ENCODE measurements at regions not wholly inside any gene's neighbourhood (a gene's known extent, or its start where the extent isn't known, plus 50 kb on each side); places are given as distances from the start of the nearest gene placed in this dataset.
"Not testable (repeated sequence)": the region's sequence is repeated elsewhere in the genome, so short reads cannot be mapped to it uniquely, and the experiment has no call there.

DNA sequence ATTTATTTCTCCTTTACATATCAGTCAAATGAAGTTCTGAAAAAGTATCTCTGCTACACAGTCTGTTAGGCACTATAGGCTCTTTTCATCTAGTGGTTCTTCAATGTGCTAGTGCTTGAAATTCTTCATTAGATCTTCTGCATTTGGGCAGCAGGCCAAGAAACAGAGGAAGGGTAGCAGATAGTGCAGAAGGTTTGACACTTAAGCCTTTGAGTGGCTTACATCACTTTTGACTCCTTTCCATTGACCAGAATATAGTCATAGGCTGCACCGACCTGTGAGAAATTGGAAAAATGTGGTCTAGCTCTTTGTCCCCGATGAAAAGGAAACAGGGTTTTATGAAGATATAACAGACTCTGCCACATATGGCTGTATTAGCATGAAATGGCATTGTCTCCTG is 459.5 kb upstream of the PTGER4 start:
- DNase-seq: no peak

DNA sequence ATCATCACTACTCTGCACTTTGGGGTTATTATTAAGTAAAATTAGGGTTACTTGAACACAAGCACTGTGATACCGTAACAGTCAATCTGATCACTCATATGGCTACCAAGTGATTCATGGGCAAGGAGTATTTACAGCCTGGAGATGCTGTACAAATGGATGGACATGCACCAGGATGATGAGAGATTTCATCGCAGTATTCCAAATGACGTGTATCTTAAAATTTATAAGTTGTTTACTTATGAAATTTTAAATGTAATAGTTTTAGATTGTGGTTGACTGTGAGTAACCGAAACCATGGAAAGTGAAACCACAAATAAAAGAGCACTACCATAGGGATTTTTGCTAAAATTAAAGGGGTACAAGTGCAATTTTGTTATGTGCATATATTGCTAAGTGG is 462.2 kb upstream of the PTGER4 start:
- DNase-seq: no peak

DNA sequence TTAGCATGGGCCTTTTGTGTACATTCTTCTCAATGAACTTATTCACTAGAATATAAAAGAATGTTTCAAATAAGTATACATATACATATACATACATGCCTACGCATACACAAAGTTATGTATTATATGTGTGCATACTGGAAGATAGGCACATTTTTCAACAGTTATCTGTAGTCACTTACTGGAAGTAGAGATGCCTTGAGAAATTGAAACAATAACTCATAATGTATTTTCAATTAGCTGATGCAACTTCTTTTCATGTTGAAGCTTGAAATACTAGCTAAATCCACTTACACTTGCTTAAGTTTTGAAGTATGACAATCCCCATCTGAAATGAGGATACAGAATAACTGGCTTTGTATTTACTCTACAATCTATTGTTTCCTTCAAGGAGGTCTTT is 469.0 kb upstream of the PTGER4 start:
- no peak for DNase-seq

DNA sequence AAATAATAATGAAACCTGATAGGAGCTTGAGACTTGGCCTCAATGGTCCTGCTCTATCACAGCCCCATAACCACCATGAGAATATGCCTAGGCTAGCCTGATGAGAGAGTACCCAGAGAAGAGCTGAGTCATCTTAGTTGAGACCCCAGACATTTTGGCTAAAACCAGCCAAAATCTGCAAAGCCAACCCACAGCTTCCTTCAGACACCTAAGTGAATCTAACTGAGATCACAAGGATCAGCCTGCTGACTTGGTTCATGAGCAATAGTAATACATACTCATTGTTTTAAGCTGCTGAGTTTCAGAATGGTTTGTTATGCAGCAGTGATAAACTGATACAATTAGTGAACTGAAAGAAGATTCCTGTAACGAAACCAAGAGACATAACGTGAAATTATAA is 473.7 kb upstream of the PTGER4 start:
- DNase-seq: no peak

DNA sequence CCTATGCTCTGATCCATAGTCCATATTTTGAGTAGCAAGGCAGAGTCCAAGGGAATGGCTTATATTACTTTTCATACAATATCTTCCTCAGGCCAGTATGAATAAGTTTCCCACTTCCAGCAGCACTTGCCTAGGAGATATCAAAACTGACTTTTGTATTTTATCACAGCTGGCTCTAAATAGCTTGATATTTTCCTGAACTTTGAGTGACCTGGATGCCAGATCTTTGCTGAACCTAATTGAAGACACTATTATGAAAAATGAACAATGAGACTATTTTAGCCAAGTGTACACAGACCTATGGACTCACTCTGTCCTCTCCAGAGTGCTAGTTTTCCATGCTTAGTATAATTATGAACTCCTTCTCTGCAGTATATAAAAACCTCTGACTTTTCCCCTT is 475.6 kb upstream of the PTGER4 start:
- no peak for DNase-seq

DNA sequence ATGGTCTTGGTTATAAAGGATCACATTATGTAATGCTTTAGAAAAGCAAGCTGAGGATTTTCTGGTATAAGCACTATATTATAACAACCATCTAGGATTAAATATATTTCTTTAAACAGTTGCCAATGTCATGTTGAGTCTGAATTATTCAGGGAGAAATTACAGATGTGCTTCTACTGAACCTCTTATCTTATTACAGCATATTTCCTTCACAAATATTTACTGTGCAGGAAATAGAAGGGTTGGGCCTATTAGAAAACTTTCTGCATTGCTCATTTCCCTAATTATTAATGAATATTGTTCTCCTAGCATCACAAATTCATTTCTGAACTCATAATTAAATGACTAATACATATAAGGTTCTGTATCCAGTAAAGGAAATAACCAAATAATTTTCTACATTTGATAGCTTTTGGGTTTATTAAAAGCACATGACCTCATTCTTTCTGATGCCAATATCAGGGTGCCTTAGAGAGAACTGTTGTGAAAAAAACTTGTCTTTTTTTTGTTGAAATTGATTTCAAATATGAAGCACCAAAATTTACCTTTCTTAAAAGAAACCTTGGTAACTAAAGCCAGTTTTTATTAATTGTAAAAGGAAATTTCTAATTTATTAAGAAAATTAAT is 476.8 kb upstream of the PTGER4 start:
- DNase-seq: no peak

DNA sequence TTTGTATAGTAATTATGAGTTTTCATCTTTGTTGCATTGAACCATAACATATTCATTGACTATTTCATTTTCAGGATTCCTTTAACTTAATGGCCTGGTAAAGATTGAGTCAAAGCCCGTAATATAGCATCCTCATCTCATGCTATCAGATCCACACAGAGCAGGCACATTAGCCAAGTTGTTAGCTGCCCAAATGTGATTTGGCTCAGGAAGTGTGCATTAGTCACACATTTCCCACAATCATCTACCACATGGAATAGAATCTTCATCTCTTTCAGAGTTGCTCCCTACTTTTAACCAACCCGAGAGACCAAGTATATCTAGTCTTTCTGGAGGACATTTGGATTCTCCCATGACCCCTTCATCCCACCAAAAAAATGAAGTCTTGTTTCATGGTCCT is 481.0 kb upstream of the PTGER4 start:
- DNase-seq: no peak

DNA sequence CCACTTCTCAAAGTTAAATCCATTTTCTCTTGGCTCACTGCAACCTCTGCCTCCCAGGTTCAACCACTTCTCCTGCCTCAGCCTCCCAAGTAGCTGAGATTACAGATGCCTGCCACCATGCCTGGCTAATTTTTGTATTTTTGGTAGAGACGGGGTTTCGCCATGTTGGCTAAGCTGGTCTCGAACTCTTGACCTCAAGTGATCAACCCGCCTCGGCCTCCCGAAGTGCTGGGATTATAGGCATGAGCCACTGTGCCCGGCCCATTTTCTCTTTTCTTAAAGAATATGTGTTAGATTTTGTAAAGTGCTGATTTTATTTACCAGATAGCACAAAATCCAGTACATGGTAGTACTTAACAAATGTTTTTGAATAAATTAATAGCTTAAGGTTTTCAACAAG is 484.1 kb upstream of the PTGER4 start:
- not testable (repeated sequence) for DNase-seq

DNA sequence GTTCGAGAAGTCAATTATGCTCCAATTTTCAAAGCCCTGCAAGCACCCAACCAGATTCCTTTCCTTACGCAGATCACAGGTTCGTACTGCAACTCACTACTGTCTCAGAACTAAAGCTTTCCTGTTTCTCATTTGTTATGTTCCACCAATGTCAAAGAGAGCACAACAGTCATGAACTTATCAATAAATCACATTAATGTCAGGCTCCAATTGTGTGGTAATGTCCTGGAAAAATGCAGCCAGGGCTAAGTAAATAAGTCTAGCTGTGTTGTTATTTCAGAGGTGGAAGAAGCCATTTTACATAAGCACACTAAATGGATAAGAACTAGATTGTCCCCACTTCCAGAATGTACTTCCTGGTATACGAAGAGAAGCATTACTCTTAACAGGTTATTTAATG is 488.6 kb upstream of the PTGER4 start:
- DNase-seq: no peak

DNA sequence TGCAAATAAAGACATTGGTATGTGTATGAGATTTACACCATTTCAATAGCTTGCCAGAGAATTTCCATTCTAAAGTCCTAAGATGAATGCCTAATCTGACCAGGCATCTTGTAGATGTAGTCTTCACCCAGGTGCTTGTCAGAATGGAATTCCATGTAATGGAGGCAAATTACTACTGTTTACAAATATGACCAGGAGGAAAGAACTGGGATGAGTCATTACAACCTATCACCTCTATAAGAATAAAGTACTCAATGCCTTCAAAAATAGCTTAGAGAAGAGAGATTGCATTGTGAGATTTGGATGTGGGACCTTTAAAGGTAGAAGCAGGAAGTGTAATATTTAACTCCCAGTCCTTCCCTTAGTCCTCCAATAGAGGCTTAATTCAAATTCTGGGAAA is 507.0 kb upstream of the PTGER4 start:
- DNase-seq: no peak

DNA sequence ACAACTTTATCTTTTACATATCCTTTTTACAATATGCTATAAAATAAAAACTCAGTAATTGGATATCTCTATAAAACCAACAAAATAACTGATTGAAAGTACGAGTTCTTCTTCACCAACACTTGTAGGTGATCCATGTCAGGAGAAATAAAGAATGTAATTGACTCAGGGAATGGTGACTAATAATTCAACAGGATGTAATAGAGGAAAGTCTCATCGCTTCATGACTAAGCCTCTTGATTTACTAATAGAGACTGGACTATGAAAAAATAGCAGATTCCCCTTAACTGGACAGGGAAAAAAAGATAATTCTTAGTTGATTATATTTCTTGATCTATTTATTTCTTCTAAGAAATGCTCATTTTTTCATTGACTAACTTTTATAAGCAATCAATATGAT is 507.7 kb upstream of the PTGER4 start:
- DNase-seq: no peak

DNA sequence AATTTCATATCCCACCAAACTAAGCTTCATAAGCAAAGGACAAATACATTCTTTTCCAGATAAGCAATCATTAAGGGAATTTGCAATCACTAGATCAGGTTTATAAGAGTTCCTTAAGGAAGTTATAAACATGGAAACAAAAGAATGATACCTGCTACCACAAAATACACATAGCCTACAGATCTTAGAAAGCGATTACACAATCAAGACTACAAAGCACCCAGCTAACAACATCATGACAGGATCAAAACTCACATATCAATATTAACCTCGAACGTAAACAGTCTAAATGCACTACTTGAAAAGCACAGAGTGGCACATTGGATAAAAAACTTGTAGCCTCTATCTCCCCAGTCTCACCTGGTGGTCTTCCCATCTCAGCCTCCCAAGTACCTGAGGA is 512.4 kb upstream of the PTGER4 start:
- no peak for DNase-seq

DNA sequence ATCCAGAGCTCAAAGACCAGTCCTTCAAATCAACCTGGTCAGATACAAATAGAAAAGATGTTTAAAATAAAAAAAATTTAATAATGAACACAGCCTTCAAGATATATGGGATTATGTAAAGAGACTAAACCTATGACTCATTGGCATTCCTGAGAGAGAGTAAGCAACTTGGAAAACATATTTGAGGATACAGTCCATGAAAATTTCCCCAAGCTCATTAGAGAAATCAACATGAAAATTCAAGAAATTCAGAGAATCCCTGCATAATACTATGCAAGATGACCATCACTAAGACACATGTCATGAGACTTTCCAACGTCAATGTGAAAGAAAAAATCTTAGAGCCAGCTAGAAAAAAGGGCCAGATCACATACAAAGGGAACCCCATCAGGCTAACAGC is 512.9 kb upstream of the PTGER4 start:
- no peak for DNase-seq

DNA sequence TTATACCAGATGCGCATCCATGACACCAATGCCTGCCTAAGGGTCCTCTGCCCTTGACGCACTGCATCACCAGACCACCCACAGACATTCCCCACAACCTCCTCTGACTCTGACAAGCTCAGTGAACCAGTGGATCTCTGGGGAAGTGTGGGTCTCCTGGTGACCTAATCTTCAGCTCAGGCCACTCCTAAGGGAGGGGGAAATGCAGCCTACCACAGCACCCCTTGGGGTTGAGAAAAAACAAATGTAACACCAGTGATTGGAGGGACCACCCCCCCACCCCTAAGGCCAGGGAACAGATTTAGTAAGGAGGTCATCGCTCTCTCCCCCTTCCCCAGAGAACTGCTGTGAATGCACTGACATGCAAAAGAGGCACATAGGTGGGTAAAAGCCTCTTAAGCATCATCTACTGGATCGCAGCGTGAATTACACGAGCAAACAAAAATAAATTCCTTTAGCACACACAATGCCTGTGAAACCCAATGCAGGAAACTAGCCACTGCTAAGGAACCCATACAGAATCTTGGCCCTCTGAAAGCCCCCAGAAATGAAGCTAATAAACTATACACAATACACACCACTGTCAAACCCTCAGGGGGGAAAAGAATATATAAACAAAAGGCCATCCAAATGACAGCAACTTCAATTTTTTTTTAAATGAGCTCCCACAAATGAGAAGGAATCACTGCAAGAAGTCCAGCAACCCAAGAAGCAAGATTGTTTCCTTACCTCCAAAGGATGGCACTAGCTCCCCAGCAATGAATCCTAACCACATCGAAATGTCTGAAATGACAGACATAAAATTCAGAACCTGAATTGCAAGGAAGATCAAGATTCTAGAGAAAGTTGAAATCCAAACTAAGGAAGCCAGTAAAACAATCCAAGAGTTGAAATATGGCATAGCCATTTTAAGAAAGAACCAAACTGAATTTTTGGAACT is 513.7 kb upstream of the PTGER4 start:
- peak in 1 of 6 experiments; percentile 1 for DNase-seq

DNA sequence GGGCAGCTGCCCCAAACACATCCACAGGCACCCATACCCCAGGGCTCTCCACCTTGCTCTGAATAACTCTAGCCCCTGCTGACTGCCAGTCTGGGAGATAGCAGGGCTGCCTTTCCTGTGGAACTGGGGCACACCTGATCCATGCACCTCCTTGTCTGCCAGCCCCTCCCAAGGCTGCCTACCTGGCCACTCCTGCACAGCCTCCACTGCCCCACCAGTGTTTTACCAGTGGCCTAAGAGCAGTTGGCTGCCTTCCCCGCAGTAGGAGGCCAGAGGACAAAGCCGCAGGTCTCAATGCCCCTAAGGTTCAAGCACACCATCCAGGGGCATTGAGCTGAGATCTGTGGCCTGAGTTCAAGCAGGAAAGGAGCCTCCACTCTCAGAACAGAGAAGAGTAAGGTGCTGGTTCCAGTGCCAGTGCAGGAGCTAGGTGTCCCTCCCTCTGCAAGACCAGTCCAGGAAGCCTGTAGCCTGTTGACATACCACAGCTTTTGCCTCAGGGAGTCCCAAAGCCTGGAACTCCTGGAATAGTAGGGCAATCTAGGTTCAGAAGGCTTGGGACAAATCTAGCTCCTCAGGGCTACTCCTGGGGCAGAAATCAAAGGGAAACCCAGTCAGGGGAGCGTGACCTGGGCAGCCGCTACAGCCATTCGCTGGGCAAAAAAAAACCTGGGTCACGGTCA is 514.5 kb upstream of the PTGER4 start:
- no peak for DNase-seq

DNA sequence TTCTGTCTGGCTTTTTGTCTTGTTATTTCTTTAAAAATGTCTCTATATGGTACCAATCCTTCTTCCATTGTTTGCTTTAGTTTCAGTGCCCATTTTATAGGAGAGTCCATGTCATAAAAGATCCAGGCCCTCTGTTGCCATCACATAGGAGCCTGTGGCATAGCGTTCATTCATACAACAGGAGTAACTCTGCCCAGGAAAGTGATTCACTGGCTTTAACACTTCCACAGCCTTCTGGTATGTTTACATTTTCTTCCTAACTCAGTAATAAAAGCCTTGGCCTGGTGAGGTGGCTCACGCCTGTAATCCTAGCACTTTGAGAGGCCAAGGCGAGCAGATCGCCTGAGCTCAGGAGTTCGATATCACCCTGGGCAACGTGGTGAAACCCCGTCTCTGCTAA is 519.3 kb upstream of the PTGER4 start:
- no peak for DNase-seq

DNA sequence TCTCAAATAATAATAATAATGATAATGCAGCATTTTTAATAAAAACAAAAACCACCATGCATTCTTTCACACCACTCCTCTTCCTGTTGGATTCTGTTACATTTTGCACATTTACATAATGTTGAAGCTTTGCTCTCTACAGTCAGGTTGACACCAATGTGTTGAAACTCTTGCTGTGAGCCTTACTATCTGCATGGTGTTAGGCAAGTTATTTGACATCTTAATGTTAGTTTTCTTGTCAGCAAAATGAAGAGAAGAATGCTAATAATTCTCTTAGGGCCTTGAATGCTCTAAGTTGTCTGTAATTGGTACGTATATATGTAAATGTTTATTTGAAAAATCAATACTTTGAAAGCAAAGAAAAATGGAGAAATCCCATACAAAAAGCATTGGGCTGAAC is 525.5 kb upstream of the PTGER4 start:
- no peak for DNase-seq

DNA sequence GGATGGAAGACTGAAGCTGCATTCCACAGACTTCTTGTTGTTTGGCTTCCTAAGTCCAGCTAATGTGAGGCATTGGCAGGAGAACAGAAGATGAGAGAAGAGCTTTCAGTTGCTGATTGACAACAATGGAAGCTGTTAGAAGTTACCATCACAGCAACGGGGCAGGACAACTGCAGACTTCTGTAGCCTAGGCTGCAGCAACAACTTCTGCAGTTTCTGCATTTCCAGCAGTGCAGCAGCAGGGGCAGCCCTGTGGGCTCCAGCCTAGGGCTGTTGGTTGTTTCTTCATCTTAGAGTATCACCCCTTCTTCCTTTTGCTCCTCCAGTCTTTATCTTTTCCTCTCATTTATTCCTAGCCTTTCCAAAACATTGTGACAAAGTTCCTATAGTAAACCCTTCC is 528.8 kb upstream of the PTGER4 start:
- no peak for DNase-seq

DNA sequence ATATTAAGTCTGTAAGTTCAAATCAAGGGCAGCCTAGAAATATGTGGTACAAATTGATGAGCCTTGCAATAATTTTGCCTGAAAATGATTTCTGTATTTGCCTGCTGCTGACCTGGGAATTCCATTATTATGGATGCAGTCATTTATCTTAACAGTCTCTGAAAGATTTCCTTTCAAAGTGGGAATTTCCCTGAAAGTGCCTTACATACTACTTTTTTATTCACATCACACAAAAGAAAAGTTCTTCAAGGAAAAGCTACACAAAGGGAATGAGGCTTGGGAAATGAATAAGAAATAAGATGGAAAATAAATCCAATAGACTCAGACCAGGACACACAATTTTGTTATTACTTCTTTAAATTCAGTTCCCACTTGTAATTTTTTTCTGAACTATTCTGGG is 537.8 kb upstream of the PTGER4 start:
- DNase-seq: no peak

DNA sequence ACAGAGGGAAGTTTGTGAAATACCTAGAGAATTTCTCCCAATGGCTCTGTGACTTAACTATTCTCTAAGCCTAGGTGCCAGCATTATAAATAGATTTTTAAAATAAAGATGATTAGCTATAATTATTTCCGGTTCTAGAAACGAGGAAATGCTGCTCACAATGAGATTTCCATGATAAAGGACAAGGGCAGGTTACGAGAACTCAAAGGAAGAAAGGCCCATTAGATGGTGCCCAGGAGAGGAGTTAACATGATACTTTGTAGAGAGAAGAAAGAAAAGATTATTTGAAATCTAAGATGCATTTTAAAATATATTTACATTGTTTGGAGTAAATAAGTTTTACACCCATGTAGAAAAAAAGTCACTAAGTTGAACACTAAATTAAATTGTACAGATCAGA is 538.3 kb upstream of the PTGER4 start:
- no peak for DNase-seq

DNA sequence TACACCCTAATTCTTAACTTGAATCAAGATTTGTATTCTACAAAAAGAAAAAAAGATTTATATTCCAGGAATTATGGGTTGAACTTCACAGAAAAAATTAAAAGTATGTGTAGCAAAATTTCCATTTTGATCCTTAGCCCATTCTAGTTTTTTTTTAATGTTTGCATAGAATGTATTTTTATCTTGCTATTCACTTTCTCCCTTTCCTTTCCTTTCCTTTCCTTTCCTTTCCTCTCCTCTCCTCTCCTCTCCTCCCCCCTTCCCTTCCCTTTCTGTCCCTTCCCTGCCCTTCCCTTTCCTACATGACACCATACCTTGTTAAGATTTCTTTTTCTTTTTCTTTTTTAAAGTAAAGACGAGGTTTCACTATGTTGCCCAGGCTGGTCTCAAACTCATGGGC is 542.5 kb upstream of the PTGER4 start:
- no peak for DNase-seq

DNA sequence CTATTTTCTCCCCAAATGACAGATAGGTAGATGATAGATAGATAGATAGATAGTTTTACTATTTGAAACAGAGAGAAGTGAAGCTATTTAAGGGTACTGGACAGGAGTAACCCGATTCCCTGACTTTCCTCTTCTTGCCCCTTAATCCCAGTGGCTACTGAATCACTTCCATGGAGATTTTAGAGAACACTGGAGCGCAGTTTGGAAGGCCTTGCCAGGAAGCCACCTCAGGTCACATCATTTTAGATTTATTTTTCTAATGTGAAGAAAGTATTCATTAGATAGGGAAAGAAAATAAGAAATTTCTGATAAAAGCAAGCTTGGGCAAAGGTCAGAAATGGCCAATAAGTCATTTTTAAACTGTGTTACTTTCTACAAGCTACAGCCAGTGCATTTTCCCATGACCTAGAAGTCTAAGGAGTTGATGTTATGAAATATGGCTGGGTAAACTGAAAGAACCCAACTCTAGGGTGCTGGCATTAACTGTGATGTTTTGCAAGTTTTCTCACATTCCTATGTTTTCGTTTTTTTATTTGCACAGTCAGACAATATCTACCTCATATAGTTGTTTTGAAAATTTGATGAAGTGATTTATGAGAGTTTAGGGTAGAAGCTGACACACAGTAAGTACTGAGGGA is 544.7 kb upstream of the PTGER4 start:
- DNase-seq: no peak

DNA sequence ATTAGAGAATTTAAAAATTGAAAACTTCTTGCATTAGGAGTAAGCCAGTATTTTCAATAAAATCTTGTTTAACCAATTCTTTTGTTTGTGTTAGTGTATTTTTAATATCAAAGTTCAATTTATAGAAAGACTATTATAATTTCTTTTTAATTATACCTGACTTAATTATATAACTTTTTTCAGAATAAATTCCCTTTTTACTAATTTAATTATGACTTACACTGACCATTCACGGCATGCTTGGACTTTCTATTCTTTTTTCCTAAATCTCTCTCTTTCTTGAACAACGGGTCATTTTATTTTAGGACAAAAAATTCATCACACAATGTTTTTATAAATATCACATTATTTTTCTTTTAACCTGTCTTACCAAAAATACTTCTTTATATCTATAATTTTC is 555.3 kb upstream of the PTGER4 start:
- no peak for DNase-seq

DNA sequence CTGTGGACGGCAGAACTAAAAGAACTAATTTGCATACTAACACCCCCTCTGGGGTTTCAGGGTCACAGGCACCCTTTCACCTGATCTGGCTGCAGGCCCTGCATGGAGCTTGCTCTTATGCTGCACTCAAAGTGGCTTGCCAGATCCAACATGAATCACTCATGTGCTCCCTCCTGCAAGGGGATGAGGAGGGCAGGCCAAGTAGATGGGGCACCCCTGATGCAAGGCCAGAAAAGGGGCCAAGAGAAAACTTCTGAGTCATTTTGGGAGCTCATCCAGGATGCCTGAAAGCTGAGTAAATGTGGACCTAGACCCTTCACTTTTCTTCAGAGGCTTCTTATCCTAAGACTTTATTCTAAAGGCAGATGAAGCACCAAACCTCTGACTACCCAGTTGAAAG is 558.5 kb upstream of the PTGER4 start:
- DNase-seq: no peak
